Esophagus squamous epithelium (tissue), 4 donors: ENCODE measurements at regions not wholly inside any gene's neighbourhood (a gene's known extent, or its start where the extent isn't known, plus 50 kb on each side); places are given as distances from the start of the nearest gene placed in this dataset.

Source experiments
- CTCF ChIP-seq, 6 experiments: fragments of 450-650 bp in 4 of 6; fragments of 200-600 bp in 2 of 6; sonication (generic) in 2 of 6; IDR thresholded peaks; one replicate each; pipeline ENCODE4 v1.5.1; 2016 to 2019; ENCODE audit warnings: antibody characterized with exemption in 6 of 6, mild to moderate bottlenecking in 4 of 6, moderate library complexity in 4 of 6
- POLR2A ChIP-seq, 4 donors: fragments of 450-650 bp; IDR thresholded peaks; one replicate each; pipeline ENCODE4 v1.6.1; 2017; ENCODE audit warnings: antibody characterized with exemption in 4 of 4, mild to moderate bottlenecking in 4 of 4, moderate library complexity in 3 of 4

DNA sequence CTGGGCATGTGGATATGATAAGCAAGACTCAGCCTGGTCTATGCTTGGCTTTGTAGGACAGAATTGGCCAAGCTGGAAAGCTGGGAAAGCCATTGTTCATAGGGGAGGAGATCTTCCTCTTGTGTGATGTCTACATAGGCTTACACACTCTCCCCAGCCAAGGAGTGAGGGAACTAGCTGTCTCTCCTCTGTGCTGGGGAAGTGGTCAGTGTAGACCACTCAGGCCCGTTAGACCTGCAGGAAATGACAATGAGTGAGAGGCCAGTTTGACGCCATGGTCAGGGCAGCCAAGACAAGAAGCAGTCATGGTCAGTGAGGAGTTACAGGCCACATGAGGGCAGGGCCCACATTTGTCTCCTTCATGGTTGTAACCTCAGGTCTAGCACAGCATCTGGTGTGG is 159.1 kb upstream of the KL start:
- TF ChIP-seq CTCF (IDR thresholded peaks at IDR 0.05), result no peak
- no peak for TF ChIP-seq POLR2A (IDR thresholded peaks at IDR 0.05)
